ENCODE measurements at regions not wholly inside any gene's neighbourhood (a gene's known extent, or its start where the extent isn't known, plus 50 kb on each side); places are given as distances from the start of the nearest gene placed in this dataset.

GRCh38 chr10:108424656-108425055, 1260.2 kb upstream of the SORCS1 start:
- Histone ChIP-seq H3K4me1 (ENCODE audit: control insufficient read depth, insufficient read depth, low read length) (no peaks in the 10 kb centered on the region), H3K4me3 (ENCODE audit: low read length) (no peak overlapping the region), H3K27me3 (ENCODE audit: control insufficient read depth, insufficient read depth, low read length) (no peaks in the 10 kb centered on the region), H3K36me3 (ENCODE audit: control insufficient read depth, insufficient read depth, low read length) (no peaks in the 10 kb centered on the region), H3K27ac (ENCODE audit: low read length) (no peak overlapping the region), H3K9me3 (ENCODE audit: control insufficient read depth, insufficient read depth, low read length) (no peaks in the 10 kb centered on the region)
- DNase-seq (ENCODE audit: low read depth, low spot score), result no peak
- no CpG with 5 or more reads among the region's 1 CpG for WGBS (ENCODE audit: insufficient coverage, insufficient read length)

- no peak for DNase-seq (ENCODE audit: low read depth, low spot score)
- H3K4me3 ChIP-seq (ENCODE audit: low read length), result no peak overlapping the region
- no CpG with 5 or more reads among the region's 2 CpGs for WGBS (ENCODE audit: insufficient coverage, insufficient read length)
- H3K9me3 ChIP-seq (ENCODE audit: control insufficient read depth, insufficient read depth, low read length), result no peaks in the 10 kb centered on the region
- no peak overlapping the region for H3K27ac ChIP-seq (ENCODE audit: low read length)
- no peaks in the 10 kb centered on the region for H3K4me1 ChIP-seq (ENCODE audit: control insufficient read depth, insufficient read depth, low read length)
- H3K27me3 ChIP-seq (ENCODE audit: control insufficient read depth, insufficient read depth, low read length), result no peaks in the 10 kb centered on the region
- H3K36me3 ChIP-seq (ENCODE audit: control insufficient read depth, insufficient read depth, low read length), result no peaks in the 10 kb centered on the region
Observed at GRCh38 chr10:108422286-108422685, 1257.8 kb upstream of the SORCS1 start.

- DNase-seq (ENCODE audit: low read depth, low spot score), result no peak
- H3K4me3 ChIP-seq (ENCODE audit: low read length), result no peak overlapping the region
- no CpG with 5 or more reads among the region's 2 CpGs for WGBS (ENCODE audit: insufficient coverage, insufficient read length)
Observed at GRCh38 chr10:108421266-108421665, 1256.8 kb upstream of the SORCS1 start.

GRCh38 chr10:108413954-108414353, 1249.4 kb upstream of the SORCS1 start:
- DNase-seq (ENCODE audit: low read depth, low spot score), result no peak
- no peak overlapping the region for H3K27ac ChIP-seq (ENCODE audit: low read length)
- no peaks in the 10 kb centered on the region for H3K4me1 ChIP-seq (ENCODE audit: control insufficient read depth, insufficient read depth, low read length)
- no CpG with 5 or more reads among the region's 4 CpGs for WGBS (ENCODE audit: insufficient coverage, insufficient read length)
- no peaks in the 10 kb centered on the region for H3K36me3 ChIP-seq (ENCODE audit: control insufficient read depth, insufficient read depth, low read length)
- H3K9me3 ChIP-seq (ENCODE audit: control insufficient read depth, insufficient read depth, low read length), result no peaks in the 10 kb centered on the region
- no peaks in the 10 kb centered on the region for H3K27me3 ChIP-seq (ENCODE audit: control insufficient read depth, insufficient read depth, low read length)
- H3K4me3 ChIP-seq (ENCODE audit: low read length), result no peak overlapping the region

More at GRCh38 chr10:108421266-108421665, 1256.8 kb upstream of the SORCS1 start:
- Histone ChIP-seq H3K36me3 (ENCODE audit: control insufficient read depth, insufficient read depth, low read length) (no peaks in the 10 kb centered on the region), H3K27me3 (ENCODE audit: control insufficient read depth, insufficient read depth, low read length) (no peaks in the 10 kb centered on the region), H3K4me1 (ENCODE audit: control insufficient read depth, insufficient read depth, low read length) (no peaks in the 10 kb centered on the region), H3K9me3 (ENCODE audit: control insufficient read depth, insufficient read depth, low read length) (no peaks in the 10 kb centered on the region), H3K27ac (ENCODE audit: low read length) (no peak overlapping the region)

- H3K9me3 ChIP-seq (ENCODE audit: control insufficient read depth, insufficient read depth, low read length), result no peaks in the 10 kb centered on the region
- H3K27ac ChIP-seq (ENCODE audit: low read length), result no peak overlapping the region
- H3K4me3 ChIP-seq (ENCODE audit: low read length), result no peak overlapping the region
- H3K4me1 ChIP-seq (ENCODE audit: control insufficient read depth, insufficient read depth, low read length), result no peaks in the 10 kb centered on the region
- H3K36me3 ChIP-seq (ENCODE audit: control insufficient read depth, insufficient read depth, low read length), result no peaks in the 10 kb centered on the region
- no peaks in the 10 kb centered on the region for H3K27me3 ChIP-seq (ENCODE audit: control insufficient read depth, insufficient read depth, low read length)
- no peak for DNase-seq (ENCODE audit: low read depth, low spot score)
- no CpG with 5 or more reads among the region's 2 CpGs for WGBS (ENCODE audit: insufficient coverage, insufficient read length)
Observed at GRCh38 chr10:108412323-108412722, 1247.8 kb upstream of the SORCS1 start.

GRCh38 chr10:108411894-108412293, 1247.4 kb upstream of the SORCS1 start:
- Histone ChIP-seq H3K27ac (ENCODE audit: low read length) (no peak overlapping the region), H3K4me3 (ENCODE audit: low read length) (no peak overlapping the region), H3K27me3 (ENCODE audit: control insufficient read depth, insufficient read depth, low read length) (no peaks in the 10 kb centered on the region), H3K4me1 (ENCODE audit: control insufficient read depth, insufficient read depth, low read length) (no peaks in the 10 kb centered on the region), H3K9me3 (ENCODE audit: control insufficient read depth, insufficient read depth, low read length) (no peaks in the 10 kb centered on the region), H3K36me3 (ENCODE audit: control insufficient read depth, insufficient read depth, low read length) (no peaks in the 10 kb centered on the region)
- no peak for DNase-seq (ENCODE audit: low read depth, low spot score)
- no CpG with 5 or more reads among the region's 2 CpGs for WGBS (ENCODE audit: insufficient coverage, insufficient read length)

- no peak for DNase-seq (ENCODE audit: low read depth, low spot score)
- WGBS (ENCODE audit: insufficient coverage, insufficient read length), result no CpG with 5 or more reads among the region's 2 CpGs
- H3K9me3 ChIP-seq (ENCODE audit: control insufficient read depth, insufficient read depth, low read length), result no peaks in the 10 kb centered on the region
Observed at GRCh38 chr10:108411206-108411605, 1246.7 kb upstream of the SORCS1 start.

GRCh38 chr10:108410236-108410635, 1245.7 kb upstream of the SORCS1 start:
- Histone ChIP-seq H3K9me3 (ENCODE audit: control insufficient read depth, insufficient read depth, low read length) (no peaks in the 10 kb centered on the region), H3K4me3 (ENCODE audit: low read length) (no peak overlapping the region), H3K4me1 (ENCODE audit: control insufficient read depth, insufficient read depth, low read length) (no peaks in the 10 kb centered on the region), H3K27ac (ENCODE audit: low read length) (no peak overlapping the region), H3K27me3 (ENCODE audit: control insufficient read depth, insufficient read depth, low read length) (no peaks in the 10 kb centered on the region), H3K36me3 (ENCODE audit: control insufficient read depth, insufficient read depth, low read length) (no peaks in the 10 kb centered on the region)
- DNase-seq (ENCODE audit: low read depth, low spot score), result no peak
- no CpG with 5 or more reads among the region's 1 CpG for WGBS (ENCODE audit: insufficient coverage, insufficient read length)

More at GRCh38 chr10:108411206-108411605, 1246.7 kb upstream of the SORCS1 start:
- Histone ChIP-seq H3K4me1 (ENCODE audit: control insufficient read depth, insufficient read depth, low read length) (no peaks in the 10 kb centered on the region), H3K27ac (ENCODE audit: low read length) (no peak overlapping the region), H3K27me3 (ENCODE audit: control insufficient read depth, insufficient read depth, low read length) (no peaks in the 10 kb centered on the region), H3K4me3 (ENCODE audit: low read length) (no peak overlapping the region), H3K36me3 (ENCODE audit: control insufficient read depth, insufficient read depth, low read length) (no peaks in the 10 kb centered on the region)

GRCh38 chr10:108409306-108409705, 1244.8 kb upstream of the SORCS1 start:
- no peaks in the 10 kb centered on the region for H3K27me3 ChIP-seq (ENCODE audit: control insufficient read depth, insufficient read depth, low read length)
- DNase-seq (ENCODE audit: low read depth, low spot score), result no peak
- no peaks in the 10 kb centered on the region for H3K4me1 ChIP-seq (ENCODE audit: control insufficient read depth, insufficient read depth, low read length)
- no peak overlapping the region for H3K4me3 ChIP-seq (ENCODE audit: low read length)
- no peaks in the 10 kb centered on the region for H3K9me3 ChIP-seq (ENCODE audit: control insufficient read depth, insufficient read depth, low read length)
- H3K27ac ChIP-seq (ENCODE audit: low read length), result no peak overlapping the region
- no peaks in the 10 kb centered on the region for H3K36me3 ChIP-seq (ENCODE audit: control insufficient read depth, insufficient read depth, low read length)

- no peaks in the 10 kb centered on the region for H3K4me1 ChIP-seq (ENCODE audit: control insufficient read depth, insufficient read depth, low read length)
- DNase-seq (ENCODE audit: low read depth, low spot score), result no peak
- H3K4me3 ChIP-seq (ENCODE audit: low read length), result no peak overlapping the region
- H3K27ac ChIP-seq (ENCODE audit: low read length), result no peak overlapping the region
- H3K27me3 ChIP-seq (ENCODE audit: control insufficient read depth, insufficient read depth, low read length), result no peaks in the 10 kb centered on the region
- H3K36me3 ChIP-seq (ENCODE audit: control insufficient read depth, insufficient read depth, low read length), result no peaks in the 10 kb centered on the region
- no peaks in the 10 kb centered on the region for H3K9me3 ChIP-seq (ENCODE audit: control insufficient read depth, insufficient read depth, low read length)
- WGBS (ENCODE audit: insufficient coverage, insufficient read length), result no CpG with 5 or more reads among the region's 1 CpG
Observed at GRCh38 chr10:108404155-108404554, 1239.6 kb upstream of the SORCS1 start.

GRCh38 chr10:108399465-108399864, 1235.0 kb upstream of the SORCS1 start:
- no peaks in the 10 kb centered on the region for H3K9me3 ChIP-seq (ENCODE audit: control insufficient read depth, insufficient read depth, low read length)
- no peak overlapping the region for H3K27ac ChIP-seq (ENCODE audit: low read length)
- H3K27me3 ChIP-seq (ENCODE audit: control insufficient read depth, insufficient read depth, low read length), result no peaks in the 10 kb centered on the region
- WGBS (ENCODE audit: insufficient coverage, insufficient read length), result no CpG with 5 or more reads among the region's 4 CpGs
- H3K4me1 ChIP-seq (ENCODE audit: control insufficient read depth, insufficient read depth, low read length), result no peaks in the 10 kb centered on the region
- no peaks in the 10 kb centered on the region for H3K36me3 ChIP-seq (ENCODE audit: control insufficient read depth, insufficient read depth, low read length)
- no peak overlapping the region for H3K4me3 ChIP-seq (ENCODE audit: low read length)
- no peak for DNase-seq (ENCODE audit: low read depth, low spot score)
